GM21367 (cell line): ENCODE measurements at regions not wholly inside any gene's neighbourhood (a gene's known extent, or its start where the extent isn't known, plus 50 kb on each side); places are given as distances from the start of the nearest gene placed in this dataset.
"Not testable (repeated sequence)": the region's sequence is repeated elsewhere in the genome, so short reads cannot be mapped to it uniquely, and the experiment has no call there.

Experiments
- ATAC-seq: cut with Tn5 transposase; IDR thresholded peaks from one replicate; pipeline ENCODE4 v1.9.1; 2021; ENCODE audit not compliant: unreplicated experiment

- ATAC-seq: no peak
Measured at GRCh38 chr6:68026483-68026882, 608.6 kb upstream of the ADGRB3 start.

GRCh38 chr6:68025764-68026163 is 609.3 kb upstream of the ADGRB3 start:
- ATAC-seq: no peak

DNA sequence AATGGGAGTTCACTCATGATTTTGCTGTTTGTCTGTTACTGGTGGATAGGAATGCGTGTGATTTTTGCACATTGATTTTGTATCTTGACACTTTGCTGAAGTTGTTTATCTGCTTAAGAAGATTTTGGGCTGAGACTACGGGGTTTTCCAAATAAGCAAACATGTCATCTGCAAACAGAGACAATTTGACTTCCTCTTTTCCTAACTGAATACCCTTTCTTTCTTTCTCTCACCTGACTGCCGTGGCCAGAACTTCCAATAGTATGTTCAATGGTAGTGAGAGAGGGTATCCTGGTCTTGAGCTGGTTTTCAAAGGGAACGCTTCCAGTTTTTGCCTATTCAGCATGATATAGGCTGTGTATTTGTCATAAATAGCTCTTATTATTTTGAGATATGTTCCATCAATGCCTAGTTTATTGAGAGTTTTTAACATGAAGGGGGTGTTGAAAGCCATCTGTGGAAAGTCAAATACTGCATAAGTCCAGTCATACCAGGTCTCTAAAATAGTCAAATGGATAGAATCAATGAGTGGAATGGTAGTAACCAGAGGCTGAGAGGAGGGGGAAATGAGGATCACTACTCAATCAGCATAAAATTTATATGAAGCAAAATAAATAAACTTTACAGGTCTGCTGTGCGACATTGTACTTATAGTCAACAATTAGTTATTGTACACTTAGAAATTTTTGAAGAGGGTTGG is 610.4 kb upstream of the ADGRB3 start:
- ATAC-seq: no peak

GRCh38 chr6:68022968-68023367 is 612.1 kb upstream of the ADGRB3 start:
- not testable (repeated sequence) for ATAC-seq

GRCh38 chr6:68013780-68014515 is 621.1 kb upstream of the ADGRB3 start:
- ATAC-seq: no peak

DNA sequence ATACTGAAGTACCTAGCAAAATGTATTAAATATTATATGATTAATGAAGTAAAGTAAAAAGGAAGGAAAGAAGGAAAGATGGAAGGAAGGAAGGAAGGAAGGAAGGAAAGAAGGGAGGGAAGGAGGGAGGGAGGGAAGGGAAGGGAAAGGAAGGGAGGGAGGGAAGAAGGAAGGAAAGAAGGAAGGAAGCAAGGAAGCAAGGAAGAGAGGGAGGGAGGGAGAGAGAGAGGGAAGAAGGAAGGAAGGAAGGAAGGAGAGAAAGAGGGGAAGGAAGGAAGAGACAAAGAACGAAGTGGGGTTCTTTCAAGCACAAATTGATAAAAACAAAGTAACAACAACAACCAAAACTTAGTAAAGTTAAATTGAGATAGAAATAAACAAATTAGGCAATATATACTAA is 622.3 kb upstream of the ADGRB3 start:
- no peak for ATAC-seq

GRCh38 chr6:68010936-68011335 is 624.1 kb upstream of the ADGRB3 start:
- no peak for ATAC-seq

DNA sequence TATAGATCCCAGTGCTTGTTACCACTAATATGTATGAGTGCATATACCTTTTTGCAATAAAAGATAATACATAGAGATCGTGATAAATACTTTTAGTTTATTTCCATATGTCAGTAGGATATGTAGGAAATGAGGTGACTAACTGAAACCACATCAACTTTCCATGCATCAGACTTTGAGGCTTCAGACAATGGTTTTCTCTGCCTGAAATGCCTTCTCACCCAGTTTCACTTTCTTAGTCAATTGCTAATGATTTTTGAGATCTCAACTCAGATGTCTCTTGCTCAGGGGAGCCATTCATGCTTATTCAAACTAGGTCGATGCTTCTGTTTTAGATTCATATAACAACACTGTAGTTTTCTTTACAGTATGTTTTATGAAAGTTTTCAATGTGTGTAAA is 626.6 kb upstream of the ADGRB3 start:
- peak; percentile 81 for ATAC-seq

DNA sequence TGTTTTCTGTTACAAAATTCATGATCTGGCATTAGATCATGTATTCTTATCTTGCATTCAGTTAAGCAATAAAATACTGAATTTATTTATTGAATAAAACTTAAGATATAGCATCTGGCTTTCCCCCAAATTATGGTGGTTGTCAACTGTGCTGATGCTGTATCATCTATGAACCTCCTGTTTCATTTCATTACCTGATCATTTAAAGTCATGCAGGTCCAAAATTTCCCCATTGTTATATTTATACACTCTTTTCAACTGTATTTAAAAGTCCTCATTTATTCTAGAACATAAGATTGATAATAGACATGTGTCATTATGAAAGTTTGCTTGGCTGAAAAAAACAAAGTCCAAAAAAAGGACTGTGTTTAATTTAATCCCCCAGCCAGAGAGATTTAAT is 627.4 kb upstream of the ADGRB3 start:
- no peak for ATAC-seq

DNA sequence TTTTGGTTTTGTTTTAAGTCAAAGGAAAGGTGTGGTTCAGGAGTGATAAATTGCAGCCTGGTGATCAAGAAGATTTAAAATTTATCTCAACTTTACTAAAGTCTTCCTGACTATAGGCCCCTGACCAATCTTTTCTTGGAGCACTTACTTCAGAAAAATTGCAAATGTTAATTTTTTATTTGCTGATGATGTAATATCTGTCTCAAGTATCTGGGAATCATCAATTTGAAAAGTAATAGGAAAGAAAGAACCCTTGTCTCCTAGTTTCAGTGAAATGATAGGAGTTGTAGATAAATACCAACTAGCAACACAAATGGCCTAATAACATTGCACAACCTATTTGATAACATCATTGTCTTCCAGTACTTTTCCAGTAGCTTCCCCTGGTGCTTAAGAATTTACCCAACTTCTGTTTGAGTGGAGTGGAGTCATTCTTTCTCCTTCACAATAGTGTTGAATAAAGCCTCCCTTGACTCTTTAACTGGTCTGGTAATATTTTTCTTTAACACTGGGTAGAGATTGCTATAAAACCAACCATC is 648.3 kb upstream of the ADGRB3 start:
- ATAC-seq: no peak

GRCh38 chr6:67976486-67976885 is 658.6 kb upstream of the ADGRB3 start:
- ATAC-seq: no peak

GRCh38 chr6:67974931-67975330 is 660.2 kb upstream of the ADGRB3 start:
- no peak for ATAC-seq

DNA sequence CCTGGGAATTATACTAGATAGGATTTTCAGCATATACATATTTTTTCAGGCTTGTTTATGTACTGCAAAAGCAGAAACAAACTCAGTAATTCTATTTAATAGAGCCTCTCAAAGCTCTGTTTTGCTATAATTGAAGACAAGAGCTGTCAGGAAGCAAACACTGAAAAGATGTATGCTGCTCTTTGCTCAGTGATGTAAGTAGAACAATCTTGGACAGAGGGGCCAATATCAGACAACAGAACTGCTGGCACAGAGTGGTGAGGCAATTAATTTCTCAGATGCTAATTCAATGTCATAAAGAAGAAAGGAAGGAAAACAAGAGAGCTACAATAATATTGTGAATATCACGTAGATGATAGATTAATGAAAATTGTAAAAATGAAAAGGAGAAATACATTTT is 663.3 kb upstream of the ADGRB3 start:
- ATAC-seq: no peak

DNA sequence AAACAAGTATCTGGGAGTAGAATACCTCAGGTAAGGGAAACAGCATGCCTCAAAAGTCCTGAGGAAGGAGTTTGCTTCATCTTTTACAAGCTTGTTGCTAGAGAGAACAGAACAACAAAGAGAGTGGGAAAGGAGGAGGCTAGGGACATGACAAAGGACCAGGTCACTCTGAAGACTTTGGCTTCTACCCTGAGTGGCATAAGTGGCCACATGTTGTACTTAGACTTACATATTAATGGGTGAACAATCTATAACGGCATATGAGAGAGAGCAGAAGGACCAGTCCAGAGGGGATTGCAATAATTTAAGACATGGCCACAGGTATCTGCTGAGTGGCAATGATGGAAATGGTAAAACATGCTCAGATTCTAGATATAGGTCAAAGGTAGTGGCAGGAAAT is 668.3 kb upstream of the ADGRB3 start:
- no peak for ATAC-seq

GRCh38 chr6:67956352-67956751 is 678.7 kb upstream of the ADGRB3 start:
- no peak for ATAC-seq

- ATAC-seq: no peak
Measured at GRCh38 chr6:67952948-67953347, 682.1 kb upstream of the ADGRB3 start.

- ATAC-seq: no peak
Measured at GRCh38 chr6:67952121-67952520, 683.0 kb upstream of the ADGRB3 start.

DNA sequence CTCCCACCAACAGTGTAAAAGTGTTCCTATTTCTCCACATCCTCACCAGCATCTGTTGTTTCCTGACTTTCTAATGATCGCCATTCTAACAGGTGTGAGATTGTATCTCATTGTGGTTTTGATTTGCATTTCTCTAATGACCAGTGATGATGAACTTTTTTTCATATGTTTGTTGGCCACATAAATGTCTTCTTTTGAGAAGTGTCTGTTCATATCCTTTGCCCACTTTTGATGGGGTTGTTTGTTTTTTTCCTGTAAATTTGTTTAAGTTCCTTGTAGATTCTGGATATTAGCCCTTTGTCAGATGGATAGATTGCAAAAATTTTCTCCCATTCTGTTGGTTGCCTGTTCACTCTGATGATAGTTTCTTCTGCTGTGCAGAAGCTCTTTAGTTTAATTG is 687.3 kb upstream of the ADGRB3 start:
- ATAC-seq: not testable (repeated sequence)

- ATAC-seq: no peak
Measured at GRCh38 chr6:67935976-67936477, 699.1 kb upstream of the ADGRB3 start.

- no peak for ATAC-seq
Measured at GRCh38 chr6:67933278-67933677, 701.8 kb upstream of the ADGRB3 start.

GRCh38 chr6:67922588-67922987 is 712.5 kb upstream of the ADGRB3 start:
- ATAC-seq: not testable (repeated sequence)

DNA sequence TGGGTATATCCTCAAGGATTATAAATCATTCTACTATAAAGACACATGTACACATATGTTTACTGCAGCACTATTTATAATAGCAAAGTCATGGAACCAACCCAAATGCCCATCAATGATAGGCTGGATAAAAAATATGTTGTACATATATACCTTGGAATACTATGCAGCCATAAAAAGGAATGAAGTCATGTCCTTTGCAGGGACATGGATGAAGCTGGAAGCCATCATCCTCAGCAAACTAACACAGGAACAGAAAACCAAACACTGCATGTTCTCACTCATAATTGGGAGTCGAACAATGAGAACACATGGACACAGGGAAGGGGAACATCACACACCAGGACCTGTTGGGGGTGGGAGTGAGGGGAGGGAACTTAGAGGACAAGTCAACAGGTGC is 715.0 kb upstream of the ADGRB3 start:
- not testable (repeated sequence) for ATAC-seq
